ENCODE measurements at regions not wholly inside any gene's neighbourhood (a gene's known extent, or its start where the extent isn't known, plus 50 kb on each side); places are given as distances from the start of the nearest gene placed in this dataset.
"Not testable (repeated sequence)": the region's sequence is repeated elsewhere in the genome, so short reads cannot be mapped to it uniquely, and the experiment has no call there.

DNA sequence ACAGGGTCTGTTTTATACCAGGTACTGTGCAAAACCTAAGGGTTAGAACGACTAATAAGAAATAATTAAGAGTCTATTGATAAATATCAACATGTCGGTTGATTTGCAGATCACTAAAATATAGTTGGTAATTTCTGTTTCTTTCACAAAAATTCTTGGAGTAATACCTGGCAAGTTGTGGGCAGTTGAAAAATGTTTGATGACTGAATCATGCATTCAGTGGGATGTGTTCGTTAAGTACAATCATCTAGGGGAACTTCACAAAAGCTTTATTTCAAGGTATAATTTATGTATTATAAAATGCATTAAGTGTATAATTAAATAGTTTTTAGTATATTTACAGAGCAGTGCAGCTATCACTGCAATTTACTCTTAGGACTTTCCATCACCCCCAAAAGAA lies 120.0 kb downstream of the KCNA5 start:
- H3K4me3 ChIP-seq (ENCODE audit: low read depth, low read length) = no peak overlapping the region

- no peak overlapping the region for H3K4me3 ChIP-seq (ENCODE audit: low read depth, low read length)
Observed at GRCh38 chr12:5165296-5165970, 121.8 kb downstream of the KCNA5 start.

DNA sequence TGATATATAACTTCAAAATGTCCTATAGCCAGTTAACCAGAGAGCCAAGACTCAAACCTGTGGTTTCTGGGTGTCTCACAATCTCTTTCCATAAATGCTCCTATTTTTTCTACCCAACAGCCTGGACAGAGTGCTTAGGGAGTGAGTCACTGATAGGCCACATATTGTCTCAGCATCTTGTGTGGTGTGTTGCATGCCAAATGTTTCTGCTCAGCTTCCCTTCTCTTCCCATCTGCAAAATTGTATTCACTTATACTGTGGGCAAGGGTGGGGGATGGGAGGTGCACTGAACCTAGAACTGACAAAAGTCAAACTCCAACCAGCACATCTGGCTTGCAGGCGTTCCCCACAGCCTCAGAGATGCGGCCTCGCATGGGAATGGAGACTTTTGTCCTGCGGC lies 123.3 kb downstream of the KCNA5 start:
- H3K4me3 ChIP-seq (ENCODE audit: low read depth, low read length) = no peak overlapping the region

DNA sequence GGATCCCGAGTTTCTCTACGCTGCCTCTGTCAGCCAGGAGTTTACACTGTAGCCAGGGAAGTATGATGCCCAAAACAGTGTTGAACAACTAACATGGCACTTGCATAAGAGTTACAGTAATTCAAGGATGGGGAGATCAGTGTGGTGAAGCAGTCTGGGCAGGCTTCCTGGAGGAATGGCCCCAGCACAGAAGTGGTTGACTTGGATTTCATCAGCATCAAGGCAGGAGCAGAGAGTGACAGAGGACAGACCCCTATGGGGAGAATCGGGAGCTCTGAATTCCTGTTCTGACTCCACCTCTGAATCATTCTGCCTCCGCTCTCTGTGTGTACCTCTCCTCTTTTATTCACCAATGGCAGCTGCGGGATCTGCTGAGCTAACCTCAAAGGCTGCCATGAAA lies 124.5 kb downstream of the KCNA5 start:
- no peak overlapping the region for H3K4me3 ChIP-seq (ENCODE audit: low read depth, low read length)

GRCh38 chr12:5170844-5171243 lies 127.2 kb downstream of the KCNA5 start:
- no peak overlapping the region for H3K4me3 ChIP-seq (ENCODE audit: low read depth, low read length)

DNA sequence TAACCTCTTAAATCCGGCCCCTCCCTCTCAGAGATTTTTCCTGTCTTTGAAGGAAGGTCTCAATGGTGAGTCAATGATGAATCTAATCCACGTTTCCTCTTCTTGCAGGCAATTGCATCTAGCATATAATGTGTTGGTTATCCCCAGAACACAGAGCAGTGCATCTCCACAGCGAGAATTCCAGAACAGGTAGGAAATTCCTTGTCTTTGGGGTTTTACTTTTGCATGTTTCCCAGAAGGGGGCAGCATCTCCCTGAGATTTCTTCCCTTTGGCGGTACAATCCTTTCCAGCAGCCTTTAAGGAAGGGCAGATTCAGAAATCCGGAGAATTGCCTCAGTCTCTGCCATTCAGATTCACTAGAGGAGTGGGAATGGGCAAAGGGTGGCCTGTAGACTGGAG lies 128.0 kb downstream of the KCNA5 start:
- no peak overlapping the region for H3K4me3 ChIP-seq (ENCODE audit: low read depth, low read length)

DNA sequence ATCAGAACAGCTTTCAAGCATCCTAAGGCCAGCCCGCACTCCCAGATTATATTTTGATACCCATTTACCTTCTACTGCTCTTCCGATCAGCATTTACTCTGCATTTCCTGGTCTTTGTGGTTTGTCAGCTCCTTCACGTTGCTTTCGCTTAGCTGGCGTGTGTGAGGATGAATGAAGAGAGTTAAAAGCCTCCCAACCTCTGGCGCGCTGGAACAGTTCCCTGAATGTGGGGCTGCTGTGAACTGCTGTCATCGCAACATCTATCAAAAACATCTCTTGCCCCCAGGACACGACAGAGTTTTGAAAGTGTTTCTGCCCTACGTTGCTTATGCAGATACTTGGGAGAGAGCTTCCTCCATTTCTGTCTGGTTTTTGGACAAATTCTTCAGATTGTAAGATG lies 129.2 kb downstream of the KCNA5 start:
- H3K4me3 ChIP-seq (ENCODE audit: low read depth, low read length) = no peak overlapping the region

DNA sequence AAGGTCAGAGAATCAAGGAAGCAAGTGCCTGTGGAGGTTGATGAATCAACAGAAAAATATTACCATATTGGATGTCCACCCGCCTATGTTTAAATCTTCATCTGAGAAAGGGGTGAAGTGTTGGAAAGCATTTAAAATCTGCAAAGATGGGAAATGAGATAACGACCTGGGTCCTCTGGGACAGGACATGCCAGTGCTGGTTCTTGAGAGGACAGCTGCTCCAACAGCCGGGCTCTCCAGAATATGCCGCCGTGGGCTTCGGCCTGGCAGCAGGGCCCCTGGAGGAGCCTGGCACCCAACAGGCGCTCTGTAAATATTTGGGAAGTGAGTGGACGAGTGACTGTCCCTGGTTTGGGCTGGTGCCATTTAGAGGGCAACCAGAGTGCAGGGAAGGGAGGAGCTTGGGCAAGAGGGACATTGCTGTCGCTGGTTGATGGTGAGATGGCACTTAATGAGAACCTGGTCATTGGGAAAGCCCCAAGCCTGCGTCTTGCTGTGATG lies 129.9 kb downstream of the KCNA5 start:
- no peak overlapping the region for H3K4me3 ChIP-seq (ENCODE audit: low read depth, low read length)

- not testable (repeated sequence) for H3K4me3 ChIP-seq (ENCODE audit: low read depth, low read length)
Observed at GRCh38 chr12:5175415-5175814, 131.7 kb downstream of the KCNA5 start.

DNA sequence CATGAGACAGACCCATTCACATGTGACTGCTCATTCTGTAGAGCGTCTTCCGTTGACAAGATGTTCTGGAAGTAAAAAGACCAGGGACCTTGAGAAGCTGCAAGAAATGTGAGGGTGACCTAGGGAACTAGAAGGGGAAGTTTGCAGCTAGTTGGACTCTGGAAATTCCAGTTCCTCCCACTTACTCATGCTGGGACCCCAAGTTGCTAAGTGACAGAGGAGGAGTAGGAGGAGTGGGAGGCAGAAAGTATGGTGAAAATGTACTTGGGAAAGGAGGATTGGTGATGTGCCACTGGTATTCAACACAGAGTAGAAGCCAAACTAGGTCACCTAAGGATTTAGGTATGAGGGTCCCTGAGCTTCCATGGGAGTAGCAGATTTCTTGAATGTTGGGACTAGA lies 132.4 kb downstream of the KCNA5 start:
- no peak overlapping the region for H3K4me3 ChIP-seq (ENCODE audit: low read depth, low read length)

DNA sequence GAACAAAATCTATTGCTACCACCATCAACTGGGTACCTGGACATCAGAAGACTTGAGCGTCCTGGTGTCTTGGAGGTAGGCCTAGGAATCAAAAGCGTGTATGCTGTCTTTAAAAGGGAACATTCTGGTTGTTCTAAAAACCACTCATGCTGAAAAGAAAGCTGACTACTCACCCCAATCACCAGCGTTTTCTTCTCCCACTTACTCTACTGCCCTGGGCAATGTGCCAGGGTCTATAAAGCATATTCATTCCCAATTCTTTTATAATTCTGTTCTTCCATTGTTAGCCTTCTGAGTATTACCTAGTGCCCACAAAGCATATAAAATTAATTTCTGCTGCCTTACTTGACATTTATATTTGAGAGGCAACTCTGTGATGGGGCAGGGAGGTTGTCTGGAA lies 133.4 kb downstream of the KCNA5 start:
- no peak overlapping the region for H3K4me3 ChIP-seq (ENCODE audit: low read depth, low read length)

DNA sequence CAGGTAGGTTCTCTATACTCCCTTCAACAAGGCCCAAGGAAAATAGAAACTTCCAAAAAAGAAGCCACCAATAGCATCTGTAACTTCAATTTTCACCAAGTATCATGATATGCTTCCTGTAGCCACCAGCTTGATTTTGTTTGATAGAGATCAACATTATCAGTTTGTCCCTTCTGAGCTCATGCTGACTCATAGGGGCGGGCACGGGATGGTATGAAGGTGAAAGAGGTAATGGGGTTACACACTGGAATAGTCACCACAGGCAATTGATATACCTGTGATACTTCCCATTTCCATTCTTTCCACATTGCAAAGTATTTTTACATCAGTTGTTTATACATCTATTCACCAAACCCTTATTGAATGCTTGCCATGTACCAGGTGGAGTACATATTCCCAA lies 134.1 kb downstream of the KCNA5 start:
- no peak overlapping the region for H3K4me3 ChIP-seq (ENCODE audit: low read depth, low read length)

- no peak overlapping the region for H3K4me3 ChIP-seq (ENCODE audit: low read depth, low read length)
Observed at GRCh38 chr12:5178571-5178970, 134.9 kb downstream of the KCNA5 start.

DNA sequence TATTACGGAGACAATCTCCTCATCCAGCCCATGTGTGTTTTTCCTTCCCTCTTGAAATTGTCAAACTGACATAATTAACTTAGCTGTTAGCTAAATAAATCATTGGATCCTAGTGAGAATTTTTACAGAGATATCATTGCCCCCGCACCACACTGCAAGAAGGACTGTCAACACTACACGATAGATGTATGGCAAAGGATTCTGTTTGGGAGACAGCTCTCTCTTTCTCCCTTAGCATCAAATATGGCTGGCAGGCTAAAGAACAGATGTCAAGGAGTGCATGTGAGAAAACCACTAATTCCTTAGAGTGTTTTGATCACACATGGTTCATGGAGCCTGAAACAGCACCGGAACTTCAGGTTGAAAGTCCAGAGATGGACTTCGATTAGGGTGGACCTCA lies 136.8 kb downstream of the KCNA5 start:
- H3K4me3 ChIP-seq (ENCODE audit: low read depth, low read length) = no peak overlapping the region

GRCh38 chr12:5184186-5184585 lies 140.5 kb downstream of the KCNA5 start:
- no peak overlapping the region for H3K4me3 ChIP-seq (ENCODE audit: low read depth, low read length)

DNA sequence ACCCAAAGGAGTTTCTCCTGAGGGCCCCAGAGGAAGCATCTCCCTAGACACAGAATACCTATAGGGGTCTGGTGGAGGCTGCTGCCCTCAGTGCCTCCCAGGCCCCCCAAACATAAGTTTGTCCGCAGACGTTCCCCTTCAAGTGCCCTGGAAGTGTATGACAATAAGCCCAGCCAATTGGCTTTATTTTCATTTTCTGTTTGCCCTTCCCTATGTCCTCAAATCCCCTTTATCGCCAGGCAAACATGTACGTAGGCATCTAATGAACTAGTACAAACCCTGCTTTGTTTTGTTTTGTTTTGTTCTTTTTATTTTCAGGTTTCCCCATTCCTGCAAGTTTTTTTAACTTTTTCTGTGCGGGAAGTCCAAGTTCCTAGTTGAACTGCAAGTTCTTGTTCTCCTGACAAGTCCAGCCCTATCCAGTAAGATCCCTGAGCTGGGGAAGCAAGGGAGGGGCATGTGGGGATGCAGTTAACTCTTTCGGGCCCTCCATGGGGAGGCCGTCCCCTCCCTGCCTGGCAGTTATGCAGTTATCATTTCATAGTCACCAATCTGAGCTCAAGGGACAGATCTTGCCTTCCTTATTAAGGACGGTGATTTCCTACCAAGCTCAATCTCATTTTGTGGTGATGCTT lies 141.9 kb downstream of the KCNA5 start:
- no peak overlapping the region for H3K4me3 ChIP-seq (ENCODE audit: low read depth, low read length)

DNA sequence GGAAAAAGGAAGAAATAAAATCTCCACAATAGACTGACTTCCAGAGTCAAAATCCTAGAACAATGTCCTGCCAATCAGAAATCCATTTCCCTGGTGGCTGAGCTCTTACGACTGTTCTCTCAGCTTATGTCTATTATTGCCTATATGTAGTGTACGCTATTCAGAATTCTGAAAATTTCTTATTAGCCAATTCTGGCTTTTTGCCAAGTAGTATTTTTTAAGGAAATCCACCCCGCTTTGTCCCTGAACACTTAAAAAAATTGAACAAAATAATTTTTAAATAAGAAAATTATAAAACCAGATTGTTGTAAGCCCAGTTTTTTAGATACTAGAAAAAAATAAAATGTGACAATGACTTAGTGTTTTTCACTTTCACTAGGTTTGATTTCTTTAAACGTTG lies 143.0 kb downstream of the KCNA5 start:
- no peak overlapping the region for H3K4me3 ChIP-seq (ENCODE audit: low read depth, low read length)

DNA sequence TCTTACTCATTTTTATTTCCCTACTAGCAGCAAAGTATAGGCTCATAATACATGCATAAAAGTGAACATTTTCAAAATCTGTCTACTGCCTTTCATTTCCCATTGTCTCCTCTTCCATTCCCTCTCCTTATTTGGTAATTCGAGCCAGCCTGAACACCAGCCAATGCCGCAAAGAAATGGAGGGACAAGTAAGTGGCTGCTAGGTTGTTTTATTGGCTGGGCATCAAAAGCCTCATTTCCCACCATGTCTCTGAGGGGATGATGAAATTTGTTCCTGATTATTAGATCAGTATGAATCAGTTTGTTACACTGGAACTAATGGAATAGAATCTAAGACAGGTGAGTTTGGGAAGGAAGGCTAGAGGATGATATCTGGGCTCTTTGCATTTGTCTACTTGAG lies 143.5 kb downstream of the KCNA5 start:
- no peak overlapping the region for H3K4me3 ChIP-seq (ENCODE audit: low read depth, low read length)

DNA sequence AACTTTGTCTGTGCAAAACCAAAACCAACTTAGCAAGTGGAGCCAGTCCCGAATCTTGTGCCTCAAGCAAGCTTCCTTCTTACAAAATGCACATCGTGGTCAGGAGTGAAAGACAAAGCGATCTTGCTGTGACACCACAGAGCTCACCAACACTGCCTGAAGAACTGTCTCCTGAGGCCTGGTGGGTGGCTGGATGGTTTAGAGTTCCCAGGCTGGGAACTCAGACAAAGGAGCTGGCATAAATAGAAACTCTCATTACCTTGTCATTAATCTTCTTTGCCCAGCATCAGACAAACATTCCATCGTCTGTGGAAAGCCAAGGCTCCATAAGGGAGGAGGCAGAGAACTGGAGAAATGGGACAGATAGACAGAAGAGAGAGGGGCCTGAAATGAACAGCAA lies 144.8 kb downstream of the KCNA5 start:
- no peak overlapping the region for H3K4me3 ChIP-seq (ENCODE audit: low read depth, low read length)

DNA sequence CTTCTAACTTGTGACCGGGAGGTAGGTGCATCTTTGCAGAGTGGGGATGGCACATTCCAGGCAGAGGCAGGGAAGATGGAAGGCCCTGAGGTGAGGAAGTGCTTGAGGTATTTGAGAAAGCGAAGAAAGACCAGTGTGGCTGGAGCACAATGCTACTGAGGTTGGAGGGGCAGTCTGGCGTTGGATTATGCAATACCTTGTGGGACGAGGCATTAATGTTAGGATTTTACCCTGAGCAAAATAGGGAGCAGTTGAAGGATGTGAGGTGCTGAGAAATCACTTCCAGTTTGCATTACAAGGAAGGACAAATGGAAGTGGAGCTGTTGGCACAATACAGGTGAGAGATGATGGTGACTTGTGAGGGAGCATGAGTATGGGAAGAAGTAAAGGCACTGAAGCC lies 145.5 kb downstream of the KCNA5 start:
- H3K4me3 ChIP-seq (ENCODE audit: low read depth, low read length) = no peak overlapping the region

DNA sequence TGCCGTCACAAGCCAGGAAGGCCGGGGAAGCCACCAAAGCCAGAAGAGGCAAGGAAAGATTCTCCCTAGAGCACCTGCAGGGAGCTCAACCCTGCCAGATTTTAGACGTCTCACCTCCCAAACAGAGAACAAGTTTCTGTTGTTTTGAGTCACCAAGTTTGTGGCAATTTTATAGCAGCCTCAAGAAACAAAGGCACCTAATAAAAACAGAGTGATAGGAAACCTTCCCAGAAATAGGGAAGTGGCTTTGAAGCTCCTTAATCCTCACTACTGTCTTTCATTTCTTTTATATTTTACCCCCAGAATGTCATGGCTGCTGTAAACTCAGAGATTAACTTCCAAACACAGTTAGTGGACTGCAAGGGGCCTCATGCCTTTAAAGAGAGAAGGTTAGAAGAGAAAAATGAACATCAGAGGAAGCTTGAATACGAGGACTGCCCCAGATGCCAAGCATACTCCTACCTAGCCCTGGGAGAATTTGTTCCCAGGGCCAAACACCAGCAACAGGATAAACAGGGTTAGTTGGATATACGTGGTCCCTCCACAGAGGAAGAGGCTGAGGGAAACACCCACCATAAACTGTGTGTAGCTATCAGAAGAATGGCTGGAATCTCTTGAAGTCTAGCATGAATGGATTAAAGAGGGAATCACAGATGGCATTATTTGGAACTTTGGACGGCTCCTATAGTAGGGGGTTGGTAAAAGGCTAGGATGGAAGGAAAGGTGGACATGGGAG lies 148.3 kb downstream of the KCNA5 start:
- H3K4me3 ChIP-seq (ENCODE audit: low read depth, low read length) = no peak overlapping the region

DNA sequence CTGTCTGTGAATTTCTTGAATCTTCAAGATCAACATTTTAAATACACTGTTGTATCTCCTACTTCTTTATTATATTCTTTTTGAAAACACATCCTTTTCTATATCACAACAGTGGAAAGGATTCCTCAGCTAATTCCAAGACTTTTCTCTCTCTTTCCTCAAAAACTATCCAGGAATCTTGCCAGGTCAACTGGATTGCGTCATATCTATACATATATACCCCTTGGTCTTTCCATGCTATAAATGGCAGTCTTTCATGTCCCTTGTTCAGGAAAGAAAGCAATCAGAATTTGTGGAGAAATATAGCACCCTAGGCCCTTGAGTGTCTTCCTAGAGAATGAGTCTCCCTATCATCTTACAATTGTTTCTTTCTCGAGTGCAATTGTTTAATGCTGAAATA lies 149.0 kb downstream of the KCNA5 start:
- no peak overlapping the region for H3K4me3 ChIP-seq (ENCODE audit: low read depth, low read length)
